Upper lobe of right lung (tissue), 1 donor: ENCODE measurements at regions not wholly inside any gene's neighbourhood (a gene's known extent, or its start where the extent isn't known, plus 50 kb on each side); places are given as distances from the start of the nearest gene placed in this dataset.

ENCODE experiments used
- ATAC-seq: fragments of 200-7000 bp; cut with Tn5 transposase; one replicate; pipeline ENCODE4 v1.9.1; 2020; ENCODE audit warnings: mild to moderate bottlenecking, moderate library complexity
- DNase-seq: peaks from one replicate; pipeline ENCODE4 v3.0.0-alpha.2; 2020
- H3K27ac ChIP-seq: fragments of 200-600 bp; one replicate; pipeline ENCODE4 v1.8.0; 2022
- H3K27me3 ChIP-seq: fragments of 200-600 bp; one replicate; pipeline ENCODE4 v1.8.0; 2022; ENCODE audit warnings: mild to moderate bottlenecking
- H3K36me3 ChIP-seq: fragments of 200-600 bp; one replicate; pipeline ENCODE4 v1.8.0; 2022
- H3K4me1 ChIP-seq: fragments of 200-600 bp; one replicate; pipeline ENCODE4 v1.8.0; 2022
- H3K4me3 ChIP-seq: fragments of 200-600 bp; one replicate; pipeline ENCODE4 v1.8.0; 2022; ENCODE audit warnings: mild to moderate bottlenecking
- H3K9me3 ChIP-seq: fragments of 200-600 bp; one replicate; pipeline ENCODE4 v1.8.0; 2022
- CTCF ChIP-seq: fragments of 200-600 bp; IDR thresholded peaks from one replicate; pipeline ENCODE4 v1.8.0; 2022; ENCODE audit warnings: antibody characterized with exemption
- intact Hi-C: fragments of 100-400 bp; cut with DNase I; formaldehyde crosslinking; loops from one replicate; pipeline ENCODE4 v1.11.0; 2022
- donor health status: DM: no; HTN: yes; CAD: no; lungs with severe emphysema.

GRCh38 chr12:107258780-107259179, 165.4 kb upstream of the CRY1 start:
- TF ChIP-seq CTCF: no peak
- intact Hi-C loops: no loop called here
- H3K36me3 ChIP-seq: no peaks in the 10 kb centered on the region
- H3K4me3 ChIP-seq: no peak overlapping the region
- no peak for ATAC-seq
- DNase-seq: no peak
- no peaks in the 10 kb centered on the region for H3K4me1 ChIP-seq
- H3K27ac ChIP-seq: no peak overlapping the region
- no peaks in the 10 kb centered on the region for H3K9me3 ChIP-seq
- H3K27me3 ChIP-seq: no peaks in the 10 kb centered on the region

GRCh38 chr12:107263980-107264379, 170.6 kb upstream of the CRY1 start:
- ATAC-seq (no peak), DNase-seq (no peak)
- no peak overlapping the region for H3K4me3 ChIP-seq
- no peaks in the 10 kb centered on the region for H3K4me1 ChIP-seq
- H3K9me3 ChIP-seq: no peaks in the 10 kb centered on the region
- TF ChIP-seq CTCF: no peak
- no peaks in the 10 kb centered on the region for H3K27me3 ChIP-seq
- intact Hi-C loops: no loop called here
- no peaks in the 10 kb centered on the region for H3K36me3 ChIP-seq
- H3K27ac ChIP-seq: no peak overlapping the region

GRCh38 chr12:107264667-107265066, 171.3 kb upstream of the CRY1 start:
- Histone ChIP-seq H3K9me3 (no peaks in the 10 kb centered on the region), H3K27me3 (no peaks in the 10 kb centered on the region), H3K4me1 (no peaks in the 10 kb centered on the region), H3K36me3 (no peaks in the 10 kb centered on the region), H3K4me3 (no peak overlapping the region), H3K27ac (no peak overlapping the region)
- intact Hi-C loops: no loop called here
- no peak for TF ChIP-seq CTCF
- no peak for ATAC-seq
- no peak for DNase-seq

- ATAC-seq (no peak), DNase-seq (no peak)
- no peaks in the 10 kb centered on the region for H3K4me1 ChIP-seq
- intact Hi-C loops: no loop called here
- H3K27ac ChIP-seq: no peak overlapping the region
- no peak for TF ChIP-seq CTCF
- H3K9me3 ChIP-seq: no peaks in the 10 kb centered on the region
- no peaks in the 10 kb centered on the region for H3K36me3 ChIP-seq
- no peak overlapping the region for H3K4me3 ChIP-seq
- H3K27me3 ChIP-seq: no peaks in the 10 kb centered on the region
Measured at GRCh38 chr12:107267604-107268003, 174.3 kb upstream of the CRY1 start.

- Histone ChIP-seq H3K36me3 (no peaks in the 10 kb centered on the region), H3K27ac (no peak overlapping the region), H3K4me3 (no peak overlapping the region), H3K9me3 (no peaks in the 10 kb centered on the region), H3K27me3 (no peaks in the 10 kb centered on the region), H3K4me1 (no peaks in the 10 kb centered on the region)
- intact Hi-C loops: no loop called here
- DNase-seq: no peak
- no peak for TF ChIP-seq CTCF
- no peak for ATAC-seq
Measured at GRCh38 chr12:107271523-107271922, 178.2 kb upstream of the CRY1 start.

GRCh38 chr12:107275530-107275929, 182.2 kb upstream of the CRY1 start:
- Histone ChIP-seq H3K27me3 (no peaks in the 10 kb centered on the region), H3K4me1 (no peaks in the 10 kb centered on the region), H3K4me3 (no peak overlapping the region), H3K9me3 (no peaks in the 10 kb centered on the region), H3K36me3 (no peaks in the 10 kb centered on the region), H3K27ac (no peak overlapping the region)
- TF ChIP-seq CTCF: no peak
- DNase-seq (no peak), ATAC-seq (no peak)
- intact Hi-C loops: no loop called here
